BLaER1 treated with 17β-estradiol and CSF1 and Interleukin-3, amounts not matched to agents 10 nM and 100 nM (cell line): ENCODE measurements at regions not wholly inside any gene's neighbourhood (a gene's known extent, or its start where the extent isn't known, plus 50 kb on each side); places are given as distances from the start of the nearest gene placed in this dataset.
A peak's percentile ranks its signal among the peaks of the same experiment; 100 is the strongest.

ENCODE experiments used
- H3K27ac ChIP-seq, 11 experiments: shearing (Covaris generic); formaldehyde crosslinking; 2 replicates each; pipeline ENCODE4 v1.8.1; 2022
- H3K27me3 ChIP-seq, 11 experiments: shearing (Covaris generic); formaldehyde crosslinking; 2 replicates each; pipeline ENCODE4 v1.8.1; 2022
- H3K36me3 ChIP-seq, 11 experiments: shearing (Covaris generic); formaldehyde crosslinking; 2 replicates each; pipeline ENCODE4 v1.8.1; 2022
- H3K4me1 ChIP-seq, 10 experiments: shearing (Covaris generic); formaldehyde crosslinking; 2 replicates each; pipeline ENCODE4 v1.8.1; 2022
- H3K4me2 ChIP-seq, 11 experiments: shearing (Covaris generic); formaldehyde crosslinking; 2 replicates each; pipeline ENCODE4 v1.8.1; 2022
- H3K4me3 ChIP-seq, 10 experiments: shearing (Covaris generic); formaldehyde crosslinking; 2 replicates each; pipeline ENCODE4 v1.8.1; 2022
- H3K9ac ChIP-seq, 11 experiments: shearing (Covaris generic); formaldehyde crosslinking; 2 replicates each; pipeline ENCODE4 v1.8.1; 2022
- H3K9me3 ChIP-seq, 11 experiments: shearing (Covaris generic); formaldehyde crosslinking; replicated peaks in 1 of 11; 2 replicates each; pipeline ENCODE4 v1.8.1; 2022
- H4K20me1 ChIP-seq, 11 experiments: shearing (Covaris generic); formaldehyde crosslinking; 2 replicates each; pipeline ENCODE4 v1.8.1; 2022
- Cebpa-rat ChIP-seq, 11 experiments: shearing (Covaris generic); IDR thresholded peaks; 2 replicates each; pipeline ENCODE4 v1.8.1; 2022

- H3K4me3 ChIP-seq, result no peak overlapping the region
- no peaks in the 10 kb centered on the region for H4K20me1 ChIP-seq
- no peak for TF ChIP-seq Cebpa-rat (IDR thresholded peaks at IDR 0.05)
- H3K4me1 ChIP-seq, result peaks cover 0 to 7% (median 0%) of the 10 kb centered on the region in 10 experiments; a peak in 4 of 20 replicates
- no peaks in the 10 kb centered on the region for H3K36me3 ChIP-seq
- H3K9ac ChIP-seq, result no peak overlapping the region
- H3K27ac ChIP-seq, result no peak overlapping the region
- peaks cover 0 to 6% (median 0%) of the 10 kb centered on the region in 11 experiments; a peak in 1 of 22 replicates for H3K9me3 ChIP-seq
- H3K4me2 ChIP-seq, result no peak overlapping the region
- H3K27me3 ChIP-seq, result no peaks in the 10 kb centered on the region
These were observed 245.4 kb downstream of the BMP4 start for GRCh38 chr14:53711205-53711604.

GRCh38 chr14:53710615-53711014, 246.0 kb downstream of the BMP4 start:
- no peak overlapping the region for H3K4me3 ChIP-seq
- no peak for TF ChIP-seq Cebpa-rat (IDR thresholded peaks at IDR 0.05)
- H4K20me1 ChIP-seq, result no peaks in the 10 kb centered on the region
- no peak overlapping the region for H3K27ac ChIP-seq
- H3K36me3 ChIP-seq, result no peaks in the 10 kb centered on the region
- peaks cover 0 to 7% (median 0%) of the 10 kb centered on the region in 10 experiments; a peak in 4 of 20 replicates for H3K4me1 ChIP-seq
- no peaks in the 10 kb centered on the region for H3K27me3 ChIP-seq
- H3K4me2 ChIP-seq, result peak overlapping the region in 3 of 11 experiments; percentile 2 to 4 (median 2); a peak in 1 of 22 replicates
- peaks cover 0 to 6% (median 0%) of the 10 kb centered on the region in 11 experiments; a peak in 1 of 22 replicates for H3K9me3 ChIP-seq
- H3K9ac ChIP-seq, result no peak overlapping the region

GRCh38 chr14:53709381-53709780, 247.2 kb downstream of the BMP4 start:
- Histone ChIP-seq H3K27ac (no peak overlapping the region), H3K4me2 (no peak overlapping the region), H3K4me1 (peaks cover 0 to 7% (median 0%) of the 10 kb centered on the region in 10 experiments; a peak in 4 of 20 replicates), H3K9ac (no peak overlapping the region), H3K27me3 (no peaks in the 10 kb centered on the region), H3K9me3 (peaks cover 0 to 6% (median 0%) of the 10 kb centered on the region in 11 experiments; a peak in 1 of 22 replicates), H3K4me3 (no peak overlapping the region), H4K20me1 (no peaks in the 10 kb centered on the region), H3K36me3 (no peaks in the 10 kb centered on the region)
- no peak for TF ChIP-seq Cebpa-rat (IDR thresholded peaks at IDR 0.05)

GRCh38 chr14:53703457-53703856, 253.2 kb downstream of the BMP4 start:
- H3K9me3 ChIP-seq, result no peaks in the 10 kb centered on the region
- H3K4me1 ChIP-seq, result no peaks in the 10 kb centered on the region
- H3K27ac ChIP-seq, result no peak overlapping the region
- no peak overlapping the region for H3K9ac ChIP-seq
- no peaks in the 10 kb centered on the region for H3K27me3 ChIP-seq
- no peaks in the 10 kb centered on the region for H3K36me3 ChIP-seq
- no peak for TF ChIP-seq Cebpa-rat (IDR thresholded peaks at IDR 0.05)
- no peak overlapping the region for H3K4me2 ChIP-seq
- H3K4me3 ChIP-seq, result no peak overlapping the region
- no peaks in the 10 kb centered on the region for H4K20me1 ChIP-seq

- Histone ChIP-seq H3K27ac (no peak overlapping the region), H3K4me2 (no peak overlapping the region), H3K4me3 (no peak overlapping the region), H3K9ac (no peak overlapping the region), H3K27me3 (no peaks in the 10 kb centered on the region), H4K20me1 (no peaks in the 10 kb centered on the region), H3K4me1 (no peaks in the 10 kb centered on the region), H3K36me3 (no peaks in the 10 kb centered on the region), H3K9me3 (no peaks in the 10 kb centered on the region)
- no peak for TF ChIP-seq Cebpa-rat (IDR thresholded peaks at IDR 0.05)
These were observed 255.3 kb downstream of the BMP4 start for GRCh38 chr14:53701108-53701875.

GRCh38 chr14:53696217-53696965, 260.2 kb downstream of the BMP4 start:
- Histone ChIP-seq H3K9me3 (no peaks in the 10 kb centered on the region), H4K20me1 (no peaks in the 10 kb centered on the region), H3K9ac (no peak overlapping the region), H3K4me2 (no peak overlapping the region), H3K36me3 (no peaks in the 10 kb centered on the region), H3K4me1 (no peaks in the 10 kb centered on the region), H3K4me3 (no peak overlapping the region), H3K27ac (no peak overlapping the region), H3K27me3 (no peaks in the 10 kb centered on the region)
- TF ChIP-seq Cebpa-rat (IDR thresholded peaks at IDR 0.05), result no peak

GRCh38 chr14:53695692-53696214, 260.9 kb downstream of the BMP4 start:
- H3K36me3 ChIP-seq, result no peaks in the 10 kb centered on the region
- no peak for TF ChIP-seq Cebpa-rat (IDR thresholded peaks at IDR 0.05)
- H3K4me1 ChIP-seq, result no peaks in the 10 kb centered on the region
- no peaks in the 10 kb centered on the region for H4K20me1 ChIP-seq
- no peak overlapping the region for H3K4me2 ChIP-seq
- no peaks in the 10 kb centered on the region for H3K9me3 ChIP-seq
- no peaks in the 10 kb centered on the region for H3K27me3 ChIP-seq
- H3K4me3 ChIP-seq, result no peak overlapping the region
- no peak overlapping the region for H3K9ac ChIP-seq
- H3K27ac ChIP-seq, result no peak overlapping the region

GRCh38 chr14:53692885-53693284, 263.7 kb downstream of the BMP4 start:
- no peaks in the 10 kb centered on the region for H3K9me3 ChIP-seq
- H3K4me2 ChIP-seq, result no peak overlapping the region
- H3K27ac ChIP-seq, result no peak overlapping the region
- no peaks in the 10 kb centered on the region for H4K20me1 ChIP-seq
- no peaks in the 10 kb centered on the region for H3K4me1 ChIP-seq
- no peaks in the 10 kb centered on the region for H3K36me3 ChIP-seq
- no peak overlapping the region for H3K4me3 ChIP-seq
- no peaks in the 10 kb centered on the region for H3K27me3 ChIP-seq
- no peak overlapping the region for H3K9ac ChIP-seq
- no peak for TF ChIP-seq Cebpa-rat (IDR thresholded peaks at IDR 0.05)

- Histone ChIP-seq H3K9me3 (no peaks in the 10 kb centered on the region), H4K20me1 (no peaks in the 10 kb centered on the region), H3K27ac (no peak overlapping the region), H3K27me3 (no peaks in the 10 kb centered on the region), H3K4me1 (no peaks in the 10 kb centered on the region), H3K4me3 (no peak overlapping the region), H3K9ac (no peak overlapping the region), H3K4me2 (no peak overlapping the region), H3K36me3 (no peaks in the 10 kb centered on the region)
- TF ChIP-seq Cebpa-rat (IDR thresholded peaks at IDR 0.05), result no peak
These were observed 264.2 kb downstream of the BMP4 start for GRCh38 chr14:53692451-53692850.
